SU-DHL-6 (cell line): ENCODE measurements at regions not wholly inside any gene's neighbourhood (a gene's known extent, or its start where the extent isn't known, plus 50 kb on each side); places are given as distances from the start of the nearest gene placed in this dataset.

ENCODE experiments used
- H2AFZ ChIP-seq: fragments of 200-600 bp; sonication (generic); 2 replicates; pipeline ENCODE4 v1.6.1; 2014; ENCODE audit warnings: low read depth, mild to moderate bottlenecking, moderate library complexity, mixed read lengths, antibody characterized with exemption, low read length; ENCODE audit not compliant: severe bottlenecking
- H3F3A ChIP-seq: fragments of 200-600 bp; shearing (Covaris generic); 2 replicates; pipeline ENCODE4 v1.6.0; 2016; ENCODE audit warnings: antibody characterized with exemption, mild to moderate bottlenecking; ENCODE audit not compliant: insufficient read depth
- H3K27ac ChIP-seq: fragments of 200-600 bp; sonication (generic); 2 replicates; pipeline ENCODE4 v1.5.1; 2016; ENCODE audit warnings: low read depth, mild to moderate bottlenecking, low read length, moderate library complexity, mixed read lengths
- H3K27me3 ChIP-seq: fragments of 200-600 bp; sonication (generic), shearing (Covaris generic); 2 replicates; pipeline ENCODE4 v1.6.0; 2014; ENCODE audit warnings: mild to moderate bottlenecking, low read length
- H3K36me3 ChIP-seq: fragments of 200-600 bp; sonication (generic); 2 replicates; pipeline ENCODE4 v1.6.1; 2014; ENCODE audit warnings: mild to moderate bottlenecking, low read length, mixed read lengths
- H3K4me2 ChIP-seq: fragments of 300-600, 200-600 bp; shearing (Covaris generic), sonication (generic); 2 replicates; pipeline ENCODE4 v1.6.0; 2014; ENCODE audit warnings: low read length, low read depth, mild to moderate bottlenecking; ENCODE audit not compliant: poor library complexity, severe bottlenecking
- H3K4me3 ChIP-seq: fragments of 200-600 bp; sonication (generic); 2 replicates; pipeline ENCODE4 v1.5.1; 2014; ENCODE audit warnings: antibody characterized with exemption, low read length, mild to moderate bottlenecking, mixed read lengths; ENCODE audit not compliant: insufficient read depth, poor library complexity, severe bottlenecking
- H3K79me2 ChIP-seq: fragments of 200-600 bp; sonication (generic); 2 replicates; pipeline ENCODE4 v1.6.1; 2014; ENCODE audit warnings: mild to moderate bottlenecking, low read length, moderate library complexity; ENCODE audit not compliant: insufficient read depth
- H3K9ac ChIP-seq: fragments of 200-600 bp; sonication (generic); 2 replicates; pipeline ENCODE4 v1.7.0; 2014; ENCODE audit warnings: mild to moderate bottlenecking, low read length
- H3K9me2 ChIP-seq: fragments of 200-600 bp; sonication (generic); replicated peaks from 2 replicates; pipeline ENCODE4 v1.6.1; 2014; ENCODE audit warnings: low read length; ENCODE audit not compliant: insufficient read depth
- H3K9me3 ChIP-seq: fragments of 200-600 bp; sonication (generic); 2 replicates; pipeline ENCODE4 v1.6.1; 2014; ENCODE audit warnings: low read length, mixed read lengths; ENCODE audit not compliant: insufficient read depth
- H4K20me1 ChIP-seq: fragments of 200-600 bp; sonication (generic); 2 replicates; pipeline ENCODE4 v1.6.1; 2014; ENCODE audit warnings: low read depth, mild to moderate bottlenecking, antibody characterized with exemption, low read length, moderate library complexity, mixed read lengths
- CTCF ChIP-seq: fragments of 200-600 bp; sonication (generic); IDR thresholded peaks from one replicate; pipeline ENCODE4 v1.5.1; 2017; ENCODE audit warnings: antibody characterized with exemption, mild to moderate bottlenecking, low read length, moderate library complexity; ENCODE audit not compliant: insufficient read depth, poor library complexity, severe bottlenecking
- EZH2phosphoT487 ChIP-seq: fragments of 200-600 bp; sonication (generic), shearing (Covaris generic); conservative IDR thresholded peaks from 2 replicates; pipeline ENCODE4 v1.6.1; 2018; ENCODE audit warnings: mild to moderate bottlenecking, antibody characterized with exemption, low read length, moderate library complexity, mixed read lengths

GRCh38 chr1:193755441-193755840 is 569.0 kb upstream of the B3GALT2 start:
- H3K9me2 ChIP-seq, result no peaks in the 10 kb centered on the region

DNA sequence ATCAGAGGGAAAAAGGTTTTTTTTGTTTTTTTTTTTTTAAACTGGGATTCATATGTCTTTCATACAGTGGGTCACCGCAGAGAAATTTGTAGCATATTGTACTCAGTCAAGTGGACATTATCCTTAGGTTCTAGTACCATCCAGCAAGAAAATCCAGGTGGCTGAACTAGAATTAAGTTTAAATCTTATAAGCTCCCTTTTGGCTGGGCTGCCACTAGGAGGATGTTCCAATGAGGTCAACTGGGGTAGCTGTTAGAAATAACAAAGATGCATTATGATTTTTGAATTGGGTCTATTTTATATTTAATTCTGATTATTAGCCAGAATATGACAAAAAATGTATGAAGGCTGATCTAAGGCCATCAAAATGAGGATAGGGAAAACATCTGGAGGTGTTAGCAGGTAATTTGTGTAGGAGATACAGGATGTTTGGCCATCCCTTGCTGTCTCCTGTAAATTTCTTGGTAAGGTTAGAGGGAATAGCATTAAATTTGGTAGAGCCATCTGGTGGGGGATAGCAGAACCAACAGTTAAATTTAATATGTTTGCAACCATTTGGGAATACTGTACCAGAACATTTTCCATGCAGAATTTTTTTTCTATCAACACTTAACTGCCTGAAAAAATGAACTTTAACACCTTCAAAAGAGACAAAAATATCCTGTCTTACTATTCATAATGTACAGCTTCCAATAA is 568.5 kb upstream of the B3GALT2 start:
- Histone ChIP-seq H3K9me2 (no peaks in the 10 kb centered on the region), H3K36me3 (no peaks in the 10 kb centered on the region), H2AFZ (no peak overlapping the region), H3K27me3 (no peaks in the 10 kb centered on the region), H3K79me2 (no peaks in the 10 kb centered on the region), H3K27ac (no peak overlapping the region), H3K4me2 (no peak overlapping the region), H3F3A (no peaks in the 10 kb centered on the region), H3K9ac (no peak overlapping the region), H3K4me3 (no peak overlapping the region), H4K20me1 (no peaks in the 10 kb centered on the region), H3K9me3 (no peaks in the 10 kb centered on the region; the same call in 1 of the 2 replicates)
- peak; percentile 26 for TF ChIP-seq CTCF
- TF ChIP-seq EZH2phosphoT487, result no peak

More at GRCh38 chr1:193755441-193755840, 569.0 kb upstream of the B3GALT2 start:
- no peak overlapping the region for H3K4me3 ChIP-seq
- TF ChIP-seq EZH2phosphoT487, result no peak
- TF ChIP-seq CTCF, result no peak
- no peak overlapping the region for H3K9ac ChIP-seq
- H3K36me3 ChIP-seq, result no peaks in the 10 kb centered on the region
- no peak overlapping the region for H3K27ac ChIP-seq
- H3K9me3 ChIP-seq, result no peaks in the 10 kb centered on the region; the same call in 1 of the 2 replicates
- no peaks in the 10 kb centered on the region for H3K27me3 ChIP-seq
- H3K79me2 ChIP-seq, result no peaks in the 10 kb centered on the region
- H4K20me1 ChIP-seq, result no peaks in the 10 kb centered on the region
- H3F3A ChIP-seq, result no peaks in the 10 kb centered on the region
- no peak overlapping the region for H2AFZ ChIP-seq
- no peak overlapping the region for H3K4me2 ChIP-seq

DNA sequence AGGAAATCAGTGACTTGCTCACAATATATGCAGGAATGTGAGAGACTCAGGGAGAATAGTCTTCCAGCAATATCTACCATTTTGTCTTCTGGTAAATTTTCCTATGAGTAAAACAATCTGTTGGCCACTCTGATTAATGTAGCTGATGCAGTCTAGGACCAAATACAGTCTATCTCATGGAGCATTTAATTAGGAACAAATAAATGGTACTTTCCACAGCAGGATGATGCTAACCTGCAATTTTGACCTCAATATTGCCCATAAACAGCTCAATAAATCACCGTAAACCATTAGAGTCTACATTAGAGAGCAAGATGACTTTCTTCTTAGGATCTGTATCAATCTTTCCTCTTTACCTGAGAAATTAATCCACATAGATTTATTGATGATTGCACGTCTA is 567.7 kb upstream of the B3GALT2 start:
- H3K9me2 ChIP-seq, result no peaks in the 10 kb centered on the region
- H3F3A ChIP-seq, result no peaks in the 10 kb centered on the region
- no peaks in the 10 kb centered on the region for H3K36me3 ChIP-seq
- no peaks in the 10 kb centered on the region for H3K79me2 ChIP-seq
- no peaks in the 10 kb centered on the region for H4K20me1 ChIP-seq
- H3K27me3 ChIP-seq, result no peaks in the 10 kb centered on the region
- TF ChIP-seq EZH2phosphoT487 (no peak), CTCF (no peak)
- H3K4me2 ChIP-seq, result no peak overlapping the region
- H2AFZ ChIP-seq, result no peak overlapping the region
- H3K9ac ChIP-seq, result no peak overlapping the region
- H3K4me3 ChIP-seq, result no peak overlapping the region
- H3K9me3 ChIP-seq, result no peaks in the 10 kb centered on the region; the same call in 1 of the 2 replicates
- H3K27ac ChIP-seq, result no peak overlapping the region
